IPS DF 6.9 (cell line): ENCODE measurements at regions not wholly inside any gene's neighbourhood (a gene's known extent, or its start where the extent isn't known, plus 50 kb on each side); places are given as distances from the start of the nearest gene placed in this dataset.

ENCODE experiments used
- DNase-seq: peaks from one replicate; pipeline ENCODE4 v3.0.0-alpha.2; 2013; ENCODE audit warnings: low read depth, low spot score
- H3K27ac ChIP-seq: one replicate; pipeline ENCODE4 v1.5.1; 2013; ENCODE audit warnings: low read length, control low read depth
- H3K27me3 ChIP-seq: 2 replicates; pipeline ENCODE4 v1.6.1; 2013; ENCODE audit warnings: mild to moderate bottlenecking, low read length; ENCODE audit not compliant: control insufficient read depth, insufficient read depth
- H3K36me3 ChIP-seq: 2 replicates; pipeline ENCODE4 v1.6.1; 2013; ENCODE audit warnings: low read length; ENCODE audit not compliant: control insufficient read depth, insufficient read depth
- H3K4me1 ChIP-seq: 2 replicates; pipeline ENCODE4 v1.6.1; 2013; ENCODE audit warnings: low read length; ENCODE audit not compliant: control insufficient read depth, insufficient read depth
- H3K4me3 ChIP-seq: 2 replicates; pipeline ENCODE4 v1.5.1; 2013; ENCODE audit warnings: mild to moderate bottlenecking, low read length
- H3K9me3 ChIP-seq: 2 replicates; pipeline ENCODE4 v1.6.1; 2013; ENCODE audit warnings: low read length, inconsistent platforms; ENCODE audit not compliant: control insufficient read depth, insufficient read depth
- WGBS: extraction: QIAGEN DNeasy Blood & Tissue Kit; methylation state at CpG from one replicate; pipeline ENCODE4 v1.1.7; 2013; ENCODE audit warnings: mixed read lengths, missing lambda C conversion rate; ENCODE audit not compliant: insufficient read length, insufficient coverage; 5-methylcytosine and 5-hydroxymethylcytosine counted together

GRCh38 chrX:4878640-4879039, 1165.2 kb upstream of the PRKX start:
- Histone ChIP-seq H3K36me3 (no peaks in the 10 kb centered on the region), H3K4me1 (no peaks in the 10 kb centered on the region), H3K4me3 (no peak overlapping the region), H3K9me3 (no peaks in the 10 kb centered on the region), H3K27me3 (no peaks in the 10 kb centered on the region), H3K27ac (no peak overlapping the region)
- WGBS, result no CpG with 5 or more reads among the region's 3 CpGs
- no peak for DNase-seq

- Histone ChIP-seq H3K27me3 (no peaks in the 10 kb centered on the region), H3K27ac (no peak overlapping the region), H3K4me1 (no peaks in the 10 kb centered on the region), H3K9me3 (no peaks in the 10 kb centered on the region), H3K4me3 (no peak overlapping the region), H3K36me3 (no peaks in the 10 kb centered on the region)
- no CpG with 5 or more reads among the region's 3 CpGs for WGBS
- DNase-seq, result no peak
These were observed 1162.8 kb upstream of the PRKX start for GRCh38 chrX:4876268-4876667.

- no peaks in the 10 kb centered on the region for H3K9me3 ChIP-seq
- WGBS, result no CpG with 5 or more reads among the region's 2 CpGs
- H3K27me3 ChIP-seq, result no peaks in the 10 kb centered on the region
- no peak for DNase-seq
- H3K27ac ChIP-seq, result no peak overlapping the region
- H3K36me3 ChIP-seq, result no peaks in the 10 kb centered on the region
- H3K4me3 ChIP-seq, result no peak overlapping the region
- H3K4me1 ChIP-seq, result no peaks in the 10 kb centered on the region
These were observed 1138.1 kb upstream of the PRKX start for GRCh38 chrX:4851534-4851933.

- Histone ChIP-seq H3K4me1 (no peaks in the 10 kb centered on the region), H3K27ac (no peak overlapping the region), H3K27me3 (no peaks in the 10 kb centered on the region), H3K9me3 (no peaks in the 10 kb centered on the region), H3K4me3 (no peak overlapping the region), H3K36me3 (no peaks in the 10 kb centered on the region)
- no peak for DNase-seq
- no CpG with 5 or more reads among the region's 4 CpGs for WGBS
These were observed 1136.9 kb upstream of the PRKX start for GRCh38 chrX:4850312-4850711.

- Histone ChIP-seq H3K27me3 (no peaks in the 10 kb centered on the region), H3K36me3 (no peaks in the 10 kb centered on the region), H3K9me3 (no peaks in the 10 kb centered on the region), H3K4me3 (no peak overlapping the region), H3K27ac (no peak overlapping the region), H3K4me1 (no peaks in the 10 kb centered on the region)
- no peak for DNase-seq
- no CpG with 5 or more reads among the region's 4 CpGs for whole genome bisulfite sequencing
These were observed 1130.9 kb upstream of the PRKX start for GRCh38 chrX:4844376-4844775.

GRCh38 chrX:4841216-4841745, 1127.8 kb upstream of the PRKX start:
- H3K4me1 ChIP-seq, result no peaks in the 10 kb centered on the region
- no peak overlapping the region for H3K4me3 ChIP-seq
- WGBS, result no CpG with 5 or more reads among the region's 2 CpGs
- H3K36me3 ChIP-seq, result no peaks in the 10 kb centered on the region
- no peaks in the 10 kb centered on the region for H3K27me3 ChIP-seq
- H3K9me3 ChIP-seq, result no peaks in the 10 kb centered on the region
- H3K27ac ChIP-seq, result no peak overlapping the region
- DNase-seq, result no peak

GRCh38 chrX:4831574-4831973, 1118.1 kb upstream of the PRKX start:
- DNase-seq, result no peak
- no peak overlapping the region for H3K27ac ChIP-seq
- H3K36me3 ChIP-seq, result no peaks in the 10 kb centered on the region
- no peaks in the 10 kb centered on the region for H3K4me1 ChIP-seq
- no peak overlapping the region for H3K4me3 ChIP-seq
- H3K9me3 ChIP-seq, result no peaks in the 10 kb centered on the region
- no peaks in the 10 kb centered on the region for H3K27me3 ChIP-seq
- no CpG with 5 or more reads among the region's 1 CpG for WGBS

GRCh38 chrX:4830880-4831557, 1117.6 kb upstream of the PRKX start:
- Histone ChIP-seq H3K4me1 (no peaks in the 10 kb centered on the region), H3K27me3 (no peaks in the 10 kb centered on the region), H3K36me3 (no peaks in the 10 kb centered on the region), H3K27ac (no peak overlapping the region), H3K9me3 (no peaks in the 10 kb centered on the region), H3K4me3 (no peak overlapping the region)
- DNase-seq, result no peak
- no CpG with 5 or more reads among the region's 9 CpGs for WGBS

GRCh38 chrX:4825550-4825949, 1112.1 kb upstream of the PRKX start:
- Histone ChIP-seq H3K36me3 (no peaks in the 10 kb centered on the region), H3K4me3 (no peak overlapping the region), H3K9me3 (no peaks in the 10 kb centered on the region), H3K27ac (no peak overlapping the region), H3K4me1 (no peaks in the 10 kb centered on the region), H3K27me3 (no peaks in the 10 kb centered on the region)
- WGBS, result no CpG with 5 or more reads among the region's 3 CpGs
- no peak for DNase-seq

GRCh38 chrX:4809571-4809970, 1096.1 kb upstream of the PRKX start:
- Histone ChIP-seq H3K27ac (no peak overlapping the region), H3K27me3 (no peaks in the 10 kb centered on the region), H3K4me1 (no peaks in the 10 kb centered on the region), H3K36me3 (no peaks in the 10 kb centered on the region), H3K4me3 (no peak overlapping the region), H3K9me3 (no peaks in the 10 kb centered on the region)
- WGBS, result no CpG with 5 or more reads among the region's 4 CpGs
- DNase-seq, result no peak

GRCh38 chrX:4805502-4805901, 1092.1 kb upstream of the PRKX start:
- no peaks in the 10 kb centered on the region for H3K27me3 ChIP-seq
- H3K36me3 ChIP-seq, result no peaks in the 10 kb centered on the region
- DNase-seq, result no peak

More at GRCh38 chrX:4805502-4805901, 1092.1 kb upstream of the PRKX start:
- H3K4me3 ChIP-seq, result no peak overlapping the region
- no CpG with 5 or more reads among the region's 4 CpGs for WGBS
- no peaks in the 10 kb centered on the region for H3K4me1 ChIP-seq
- no peak overlapping the region for H3K27ac ChIP-seq
- H3K9me3 ChIP-seq, result no peaks in the 10 kb centered on the region
